ENCODE measurements at regions not wholly inside any gene's neighbourhood (a gene's known extent, or its start where the extent isn't known, plus 50 kb on each side); places are given as distances from the start of the nearest gene placed in this dataset.

- Histone ChIP-seq H3F3A (ENCODE audit: insufficient read depth, low read length, poor library complexity, severe bottlenecking) (no peaks in the 10 kb centered on the region), H3K9me3 (ENCODE audit: low read length) (no peaks in the 10 kb centered on the region), H3K79me2 (replicated peaks; ENCODE audit: insufficient read depth, low read length) (no peaks in the 10 kb centered on the region), H3K9me2 (ENCODE audit: insufficient read depth, low read length) (no peaks in the 10 kb centered on the region), H2AFZ (ENCODE audit: low read depth, low read length) (no peak overlapping the region), H3K9ac (ENCODE audit: low read length) (no peak overlapping the region), H3K4me2 (ENCODE audit: low read length) (no peak overlapping the region), H4K20me1 (ENCODE audit: insufficient read depth) (no peaks in the 10 kb centered on the region), H3K36me3 (ENCODE audit: insufficient read depth, low read length) (no peaks in the 10 kb centered on the region), H3K27me3 (ENCODE audit: insufficient read depth, low read depth, low read length) (no peaks in the 10 kb centered on the region), H3K27ac (ENCODE audit: low read length) (no peak overlapping the region), H3K4me3 (ENCODE audit: low read length) (no peak overlapping the region)
- TF ChIP-seq, protein P1, sequence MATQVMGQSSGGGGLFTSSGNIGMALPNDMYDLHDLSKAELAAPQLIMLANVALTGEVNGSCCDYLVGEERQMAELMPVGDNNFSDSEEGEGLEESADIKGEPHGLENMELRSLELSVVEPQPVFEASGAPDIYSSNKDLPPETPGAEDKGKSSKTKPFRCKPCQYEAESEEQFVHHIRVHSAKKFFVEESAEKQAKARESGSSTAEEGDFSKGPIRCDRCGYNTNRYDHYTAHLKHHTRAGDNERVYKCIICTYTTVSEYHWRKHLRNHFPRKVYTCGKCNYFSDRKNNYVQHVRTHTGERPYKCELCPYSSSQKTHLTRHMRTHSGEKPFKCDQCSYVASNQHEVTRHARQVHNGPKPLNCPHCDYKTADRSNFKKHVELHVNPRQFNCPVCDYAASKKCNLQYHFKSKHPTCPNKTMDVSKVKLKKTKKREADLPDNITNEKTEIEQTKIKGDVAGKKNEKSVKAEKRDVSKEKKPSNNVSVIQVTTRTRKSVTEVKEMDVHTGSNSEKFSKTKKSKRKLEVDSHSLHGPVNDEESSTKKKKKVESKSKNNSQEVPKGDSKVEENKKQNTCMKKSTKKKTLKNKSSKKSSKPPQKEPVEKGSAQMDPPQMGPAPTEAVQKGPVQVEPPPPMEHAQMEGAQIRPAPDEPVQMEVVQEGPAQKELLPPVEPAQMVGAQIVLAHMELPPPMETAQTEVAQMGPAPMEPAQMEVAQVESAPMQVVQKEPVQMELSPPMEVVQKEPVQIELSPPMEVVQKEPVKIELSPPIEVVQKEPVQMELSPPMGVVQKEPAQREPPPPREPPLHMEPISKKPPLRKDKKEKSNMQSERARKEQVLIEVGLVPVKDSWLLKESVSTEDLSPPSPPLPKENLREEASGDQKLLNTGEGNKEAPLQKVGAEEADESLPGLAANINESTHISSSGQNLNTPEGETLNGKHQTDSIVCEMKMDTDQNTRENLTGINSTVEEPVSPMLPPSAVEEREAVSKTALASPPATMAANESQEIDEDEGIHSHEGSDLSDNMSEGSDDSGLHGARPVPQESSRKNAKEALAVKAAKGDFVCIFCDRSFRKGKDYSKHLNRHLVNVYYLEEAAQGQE (IDR thresholded peaks at IDR 0.05; ENCODE audit: borderline replicate concordance): no peak
- TF ChIP-seq CTCF (IDR thresholded peaks at IDR 0.05; ENCODE audit: poor library complexity, severe bottlenecking): no peak
Observed at GRCh38 chr11:70842701-70843100, 409.7 kb downstream of the SHANK2 start.

DNA sequence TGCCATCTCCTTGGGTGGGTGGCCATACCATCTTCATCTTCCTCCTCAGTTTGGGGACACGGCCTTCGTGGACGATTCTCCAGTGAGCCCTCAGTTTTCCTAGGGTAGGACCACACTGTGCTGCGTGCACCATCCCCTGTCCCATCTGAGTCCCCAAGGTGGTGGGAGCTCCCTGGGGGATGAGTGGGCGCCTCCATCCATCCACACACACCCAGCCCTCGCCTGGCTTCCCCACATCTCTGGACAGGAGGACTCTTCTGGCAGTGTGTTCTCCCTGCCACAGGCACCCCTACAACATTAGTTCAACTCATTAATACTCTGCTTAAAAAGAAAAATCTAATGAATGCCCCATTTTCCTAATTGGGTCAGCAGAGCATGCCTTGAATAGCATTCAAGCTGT, 408.5 kb downstream of the SHANK2 start:
- no peaks in the 10 kb centered on the region for H3K9me2 ChIP-seq (ENCODE audit: insufficient read depth, low read length)

GRCh38 chr11:70844387-70844786, 408.0 kb downstream of the SHANK2 start:
- no peaks in the 10 kb centered on the region for H3K27me3 ChIP-seq (ENCODE audit: insufficient read depth, low read depth, low read length)
- H4K20me1 ChIP-seq (ENCODE audit: insufficient read depth): no peaks in the 10 kb centered on the region
- no peak overlapping the region for H2AFZ ChIP-seq (ENCODE audit: low read depth, low read length)
- no peaks in the 10 kb centered on the region for H3K9me2 ChIP-seq (ENCODE audit: insufficient read depth, low read length)
- no peak overlapping the region for H3K4me3 ChIP-seq (ENCODE audit: low read length)
- TF ChIP-seq EZH2 (IDR thresholded peaks at IDR 0.05; ENCODE audit: borderline replicate concordance, insufficient read depth, low read length, poor library complexity, severe bottlenecking): no peak
- TF ChIP-seq SMC3 (conservative IDR thresholded peaks at IDR 0.05; ENCODE audit: poor library complexity): no peak
- TF ChIP-seq, protein P1 (IDR thresholded peaks at IDR 0.05; ENCODE audit: borderline replicate concordance): no peak
- TF ChIP-seq RAD21 (conservative IDR thresholded peaks at IDR 0.05): no peak
- no peak for TF ChIP-seq MXI1 (conservative IDR thresholded peaks at IDR 0.05; ENCODE audit: poor library complexity, severe bottlenecking)
- TF ChIP-seq EP300 (conservative IDR thresholded peaks at IDR 0.05; ENCODE audit: poor library complexity, severe bottlenecking): no peak
- no peak for TF ChIP-seq POLR2AphosphoS5 (IDR thresholded peaks at IDR 0.05)
- no peak for TF ChIP-seq TAF1 (IDR thresholded peaks at IDR 0.05; ENCODE audit: low read depth)
- TF ChIP-seq CTCF (IDR thresholded peaks at IDR 0.05; ENCODE audit: poor library complexity, severe bottlenecking): no peak
- no peak overlapping the region for H3K4me2 ChIP-seq (ENCODE audit: low read length)
- no peaks in the 10 kb centered on the region for H3K9me3 ChIP-seq (ENCODE audit: low read length)
- no peaks in the 10 kb centered on the region for H3K79me2 ChIP-seq (replicated peaks; ENCODE audit: insufficient read depth, low read length)
- no peak overlapping the region for H3K27ac ChIP-seq (ENCODE audit: low read length)
- H3K9ac ChIP-seq (ENCODE audit: low read length): no peak overlapping the region
- H3K36me3 ChIP-seq (ENCODE audit: insufficient read depth, low read length): no peaks in the 10 kb centered on the region
- no peaks in the 10 kb centered on the region for H3F3A ChIP-seq (ENCODE audit: insufficient read depth, low read length, poor library complexity, severe bottlenecking)

More for the DNA sequence above, 408.5 kb downstream of the SHANK2 start:
- H2AFZ ChIP-seq (ENCODE audit: low read depth, low read length): no peak overlapping the region
- no peak overlapping the region for H3K27ac ChIP-seq (ENCODE audit: low read length)
- no peaks in the 10 kb centered on the region for H3K9me3 ChIP-seq (ENCODE audit: low read length)
- no peaks in the 10 kb centered on the region for H3K27me3 ChIP-seq (ENCODE audit: insufficient read depth, low read depth, low read length)
- no peaks in the 10 kb centered on the region for H4K20me1 ChIP-seq (ENCODE audit: insufficient read depth)
- no peak overlapping the region for H3K4me2 ChIP-seq (ENCODE audit: low read length)
- H3K4me3 ChIP-seq (ENCODE audit: low read length): no peak overlapping the region
- no peak overlapping the region for H3K9ac ChIP-seq (ENCODE audit: low read length)
- H3K79me2 ChIP-seq (replicated peaks; ENCODE audit: insufficient read depth, low read length): no peaks in the 10 kb centered on the region
- no peaks in the 10 kb centered on the region for H3F3A ChIP-seq (ENCODE audit: insufficient read depth, low read length, poor library complexity, severe bottlenecking)
- TF ChIP-seq MXI1 (conservative IDR thresholded peaks at IDR 0.05; ENCODE audit: poor library complexity, severe bottlenecking): no peak
- no peak for TF ChIP-seq RAD21 (conservative IDR thresholded peaks at IDR 0.05)
- no peaks in the 10 kb centered on the region for H3K36me3 ChIP-seq (ENCODE audit: insufficient read depth, low read length)
